ENCODE measurements at regions not wholly inside any gene's neighbourhood (a gene's known extent, or its start where the extent isn't known, plus 50 kb on each side); places are given as distances from the start of the nearest gene placed in this dataset.

DNA sequence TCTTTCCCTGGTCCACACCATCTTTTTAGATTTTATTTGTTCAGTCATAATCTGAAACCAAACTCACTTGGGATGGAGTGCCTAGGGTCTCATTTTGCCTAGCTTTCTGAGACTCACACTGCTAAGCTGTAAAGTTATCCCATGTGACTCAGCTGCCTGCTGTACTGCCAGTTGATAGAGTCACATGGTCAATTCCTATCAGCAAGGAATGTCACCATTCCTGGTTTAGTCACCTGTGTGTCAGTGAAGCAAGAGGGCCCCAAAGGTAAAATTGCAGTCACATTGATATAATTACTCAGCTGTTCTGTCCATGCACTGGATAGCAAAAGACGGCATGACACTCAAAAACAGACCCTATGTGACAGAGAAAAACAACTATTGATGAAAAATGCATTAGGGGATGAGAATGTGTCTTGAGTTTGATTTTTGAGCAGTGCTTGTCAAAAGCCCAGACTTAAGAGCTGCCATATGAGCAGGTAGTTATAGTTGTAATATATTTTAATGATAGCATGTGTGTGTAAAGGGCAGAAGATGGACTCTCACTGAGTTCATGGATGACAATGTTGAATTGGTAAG is 413.2 kb downstream of the PPARGC1A start:
- no peak overlapping the region for H3K18ac ChIP-seq (ENCODE audit: insufficient read length, low read depth, low read length)
- H3K4me2 ChIP-seq (ENCODE audit: insufficient read depth, insufficient read length, low read length): no peak overlapping the region
- H2AFZ ChIP-seq (ENCODE audit: low read length): no peak overlapping the region
- Mint-ChIP-seq H3K4me1 (peaks cover 0 to 9% of the 10 kb centered on the region in 2 experiments; a peak in 2 of 4 replicates), H3K9me3 (peaks cover 3 to 14% of the 10 kb centered on the region in 2 experiments; a peak in 4 of 5 replicates), H3K27ac (no peak overlapping the region), H3K4me3 (no peak overlapping the region), H3K27me3 (ENCODE audit: low read depth) (no peaks in the 10 kb centered on the region), H3K36me3 (ENCODE audit: insufficient read depth in 1 of 3, low read depth in 3 of 3) (peaks cover 0 to 13% (median 0%) of the 10 kb centered on the region in 3 experiments; a peak in 4 of 7 replicates)
- H3K23ac ChIP-seq (ENCODE audit: insufficient read length, low read depth, low read length): no peak overlapping the region
- H3K27me3 ChIP-seq (ENCODE audit: insufficient read depth, low read length): no peaks in the 10 kb centered on the region
- H3K27ac ChIP-seq (ENCODE audit: insufficient read length, low read depth, low read length): no peak overlapping the region
- no peaks in the 10 kb centered on the region for H3K79me1 ChIP-seq (ENCODE audit: insufficient read depth, low read depth, low read length, poor library complexity, severe bottlenecking)
- H3K56ac ChIP-seq (ENCODE audit: insufficient read length, low read depth, low read length): no peak overlapping the region
- TF ChIP-seq, protein P1, sequence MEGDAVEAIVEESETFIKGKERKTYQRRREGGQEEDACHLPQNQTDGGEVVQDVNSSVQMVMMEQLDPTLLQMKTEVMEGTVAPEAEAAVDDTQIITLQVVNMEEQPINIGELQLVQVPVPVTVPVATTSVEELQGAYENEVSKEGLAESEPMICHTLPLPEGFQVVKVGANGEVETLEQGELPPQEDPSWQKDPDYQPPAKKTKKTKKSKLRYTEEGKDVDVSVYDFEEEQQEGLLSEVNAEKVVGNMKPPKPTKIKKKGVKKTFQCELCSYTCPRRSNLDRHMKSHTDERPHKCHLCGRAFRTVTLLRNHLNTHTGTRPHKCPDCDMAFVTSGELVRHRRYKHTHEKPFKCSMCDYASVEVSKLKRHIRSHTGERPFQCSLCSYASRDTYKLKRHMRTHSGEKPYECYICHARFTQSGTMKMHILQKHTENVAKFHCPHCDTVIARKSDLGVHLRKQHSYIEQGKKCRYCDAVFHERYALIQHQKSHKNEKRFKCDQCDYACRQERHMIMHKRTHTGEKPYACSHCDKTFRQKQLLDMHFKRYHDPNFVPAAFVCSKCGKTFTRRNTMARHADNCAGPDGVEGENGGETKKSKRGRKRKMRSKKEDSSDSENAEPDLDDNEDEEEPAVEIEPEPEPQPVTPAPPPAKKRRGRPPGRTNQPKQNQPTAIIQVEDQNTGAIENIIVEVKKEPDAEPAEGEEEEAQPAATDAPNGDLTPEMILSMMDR (conservative IDR thresholded peaks at IDR 0.05): no peak
- no peak overlapping the region for H4K91ac ChIP-seq (ENCODE audit: insufficient read length, low read depth, low read length)
- no peaks in the 10 kb centered on the region for H3K79me2 ChIP-seq (ENCODE audit: insufficient read depth, low read length)
- H3K4ac ChIP-seq (ENCODE audit: low read depth, low read length): no peak overlapping the region
- H3K9me3 ChIP-seq (ENCODE audit: control insufficient read depth, low read depth, low read length): no peaks in the 10 kb centered on the region
- no peak overlapping the region for H4K8ac ChIP-seq (replicated peaks; ENCODE audit: insufficient read length, low read depth, low read length)
- no peak overlapping the region for H2BK5ac ChIP-seq (ENCODE audit: insufficient read length, low read length)
- H3K23me2 ChIP-seq (ENCODE audit: insufficient read length, low read depth, low read length, poor library complexity, severe bottlenecking): no peaks in the 10 kb centered on the region
- no peak overlapping the region for H2AK5ac ChIP-seq (ENCODE audit: insufficient read length, low read length)
- H3K14ac ChIP-seq (ENCODE audit: insufficient read depth, low read length): no peak overlapping the region
- H2BK120ac ChIP-seq (ENCODE audit: low read depth, low read length, poor library complexity, severe bottlenecking): no peak overlapping the region
- no peaks in the 10 kb centered on the region; the same call in 1 of the 2 replicates for H3K4me1 ChIP-seq (ENCODE audit: insufficient read depth, low read length)
- no peak overlapping the region for H4K5ac ChIP-seq (ENCODE audit: insufficient read length, low read depth, low read length)
- no peak overlapping the region for H3T11ph ChIP-seq (ENCODE audit: low read length)
- no peak overlapping the region for H2BK20ac ChIP-seq (ENCODE audit: low read depth, low read length, poor library complexity, severe bottlenecking)
- no peak overlapping the region for H2BK12ac ChIP-seq (ENCODE audit: insufficient read length, low read depth, low read length)
- WGBS (ENCODE audit: extremely low coverage, insufficient read length, low lambda C conversion rate): no CpG with 5 or more reads among the region's 1 CpG
- H3K9ac ChIP-seq (ENCODE audit: extremely low read depth, insufficient read length, low read length): no peak overlapping the region
- no peak overlapping the region for H2BK15ac ChIP-seq (ENCODE audit: low read depth, low read length)
- no peaks in the 10 kb centered on the region for H4K20me1 ChIP-seq (ENCODE audit: control insufficient read depth, insufficient read depth, insufficient read length)
- DNase-seq: no peak
